Psoas muscle (tissue), 7 donors: ENCODE measurements at regions not wholly inside any gene's neighbourhood (a gene's known extent, or its start where the extent isn't known, plus 50 kb on each side); places are given as distances from the start of the nearest gene placed in this dataset.

Experiments
- ATAC-seq, 4 donors: fragments of 200-7000 bp; cut with Tn5 transposase; one replicate each; pipeline ENCODE4 v1.9.1; 2020; ENCODE audit warnings: moderate library complexity in 3 of 4, mild to moderate bottlenecking in 2 of 4
- DNase-seq, 2 donors: peaks; one replicate each; pipeline ENCODE4 v3.0.0-alpha.2; 2020
- H3K27ac ChIP-seq: fragments of 200-600 bp; one replicate; pipeline ENCODE4 v1.8.0; 2022
- H3K27me3 ChIP-seq, 3 donors: fragments of 200-600 bp in 1 of 3; one replicate each; pipeline versions ENCODE4 v1.6.1 to v1.8.0; 2013 to 2022; ENCODE audit warnings: low read length in 2 of 3, mild to moderate bottlenecking in 2 of 3, moderate library complexity in 1 of 3; ENCODE audit not compliant: insufficient read depth in 3 of 3
- H3K36me3 ChIP-seq, 2 donors: fragments of 200-600 bp in 1 of 2; one replicate each; pipeline versions ENCODE4 v1.6.1 to v1.8.0; 2013 to 2022; ENCODE audit warnings: low read depth in 1 of 2, mild to moderate bottlenecking in 1 of 2, moderate library complexity in 1 of 2; ENCODE audit not compliant: insufficient read depth in 1 of 2
- H3K4me1 ChIP-seq: fragments of 200-600 bp; one replicate; pipeline ENCODE4 v1.8.0; 2022
- H3K4me3 ChIP-seq: fragments of 200-600 bp; one replicate; pipeline ENCODE4 v1.8.0; 2022; ENCODE audit warnings: mild to moderate bottlenecking
- H3K9me3 ChIP-seq: fragments of 200-600 bp; one replicate; pipeline ENCODE4 v1.8.0; 2022
- WGBS, 3 donors: extraction: QIAGEN DNeasy Blood & Tissue Kit; methylation state at CpG; one replicate each; pipeline versions ENCODE4 v1.1.6 to v1.1.7; 2013; 5-methylcytosine and 5-hydroxymethylcytosine counted together
- intact Hi-C, 2 donors: fragments of 100-400 bp; cut with DNase I; formaldehyde crosslinking; loops; one replicate each; pipeline versions ENCODE4 v1.11.0 to v1.14.2; 2022
- TF ChIP-seq, protein P1 (sequence below): fragments of 200-600 bp; IDR thresholded peaks from one replicate; pipeline ENCODE4 v1.8.0; 2022; ENCODE audit warnings: antibody characterized with exemption
- donor health status: healthy with polysubstance abuse.
- donor health status: DM: no; HTN: no; CAD: no; lungs with moderate emphysema.
- donor health status: Bipolar disorder and iron deficiency.
- donor health status: healthy.
- donor health status: DM: yes; HTN: yes; CAD: no.
- donor health status: DM: no; HTN: no; CAD: no.
- donor health status: DM: yes; HTN: yes; CAD: no.

DNA sequence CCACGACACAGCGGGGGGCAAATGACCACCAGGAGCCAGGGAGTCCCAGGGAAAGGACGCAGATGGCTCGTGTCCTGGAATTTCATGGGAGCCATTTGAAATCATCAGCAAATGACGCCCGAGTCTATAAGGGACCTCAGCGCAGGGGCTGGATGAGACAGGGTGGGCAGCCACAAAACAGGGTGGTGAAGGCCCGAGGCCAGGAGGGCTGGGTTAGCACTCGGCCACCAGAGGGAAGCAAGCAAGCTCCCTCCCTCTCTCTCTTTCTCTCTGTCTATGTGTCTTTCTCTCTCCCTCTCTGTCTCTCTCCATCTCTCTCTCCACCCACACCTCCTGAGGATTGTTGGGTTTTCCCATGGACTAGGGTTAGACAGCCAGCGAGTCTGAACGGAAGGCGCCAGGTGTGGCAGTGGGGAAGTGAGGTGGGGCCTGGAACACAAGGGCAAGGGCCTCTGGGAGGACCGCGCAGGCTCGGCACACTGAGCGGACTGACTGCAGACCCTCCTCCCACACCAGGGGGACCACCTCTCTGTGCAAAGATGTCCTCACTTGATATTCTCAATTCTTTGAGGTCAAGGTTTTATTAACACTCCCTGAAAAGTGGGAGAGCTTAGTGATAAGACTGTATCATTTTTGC, 73.8 kb upstream of the TMPRSS2 start:
- Histone ChIP-seq H3K4me3 (no peak overlapping the region), H3K9me3 (peaks cover 19% of the 10 kb centered on the region), H3K36me3 (no peaks in the 10 kb centered on the region), H3K27ac (no peak overlapping the region), H3K27me3 (peaks cover 0 to 7% (median 0%) of the 10 kb centered on the region in 3 donors), H3K4me1 (no peaks in the 10 kb centered on the region)
- DNase-seq (no peak), ATAC-seq (no peak)
- TF ChIP-seq, protein P1, sequence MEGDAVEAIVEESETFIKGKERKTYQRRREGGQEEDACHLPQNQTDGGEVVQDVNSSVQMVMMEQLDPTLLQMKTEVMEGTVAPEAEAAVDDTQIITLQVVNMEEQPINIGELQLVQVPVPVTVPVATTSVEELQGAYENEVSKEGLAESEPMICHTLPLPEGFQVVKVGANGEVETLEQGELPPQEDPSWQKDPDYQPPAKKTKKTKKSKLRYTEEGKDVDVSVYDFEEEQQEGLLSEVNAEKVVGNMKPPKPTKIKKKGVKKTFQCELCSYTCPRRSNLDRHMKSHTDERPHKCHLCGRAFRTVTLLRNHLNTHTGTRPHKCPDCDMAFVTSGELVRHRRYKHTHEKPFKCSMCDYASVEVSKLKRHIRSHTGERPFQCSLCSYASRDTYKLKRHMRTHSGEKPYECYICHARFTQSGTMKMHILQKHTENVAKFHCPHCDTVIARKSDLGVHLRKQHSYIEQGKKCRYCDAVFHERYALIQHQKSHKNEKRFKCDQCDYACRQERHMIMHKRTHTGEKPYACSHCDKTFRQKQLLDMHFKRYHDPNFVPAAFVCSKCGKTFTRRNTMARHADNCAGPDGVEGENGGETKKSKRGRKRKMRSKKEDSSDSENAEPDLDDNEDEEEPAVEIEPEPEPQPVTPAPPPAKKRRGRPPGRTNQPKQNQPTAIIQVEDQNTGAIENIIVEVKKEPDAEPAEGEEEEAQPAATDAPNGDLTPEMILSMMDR: no peak
- intact Hi-C loops: no loop called here
- WGBS, 3 donors: 70 to 80% (median 80%) methylated on average over 16 of the region's 16 CpGs

DNA sequence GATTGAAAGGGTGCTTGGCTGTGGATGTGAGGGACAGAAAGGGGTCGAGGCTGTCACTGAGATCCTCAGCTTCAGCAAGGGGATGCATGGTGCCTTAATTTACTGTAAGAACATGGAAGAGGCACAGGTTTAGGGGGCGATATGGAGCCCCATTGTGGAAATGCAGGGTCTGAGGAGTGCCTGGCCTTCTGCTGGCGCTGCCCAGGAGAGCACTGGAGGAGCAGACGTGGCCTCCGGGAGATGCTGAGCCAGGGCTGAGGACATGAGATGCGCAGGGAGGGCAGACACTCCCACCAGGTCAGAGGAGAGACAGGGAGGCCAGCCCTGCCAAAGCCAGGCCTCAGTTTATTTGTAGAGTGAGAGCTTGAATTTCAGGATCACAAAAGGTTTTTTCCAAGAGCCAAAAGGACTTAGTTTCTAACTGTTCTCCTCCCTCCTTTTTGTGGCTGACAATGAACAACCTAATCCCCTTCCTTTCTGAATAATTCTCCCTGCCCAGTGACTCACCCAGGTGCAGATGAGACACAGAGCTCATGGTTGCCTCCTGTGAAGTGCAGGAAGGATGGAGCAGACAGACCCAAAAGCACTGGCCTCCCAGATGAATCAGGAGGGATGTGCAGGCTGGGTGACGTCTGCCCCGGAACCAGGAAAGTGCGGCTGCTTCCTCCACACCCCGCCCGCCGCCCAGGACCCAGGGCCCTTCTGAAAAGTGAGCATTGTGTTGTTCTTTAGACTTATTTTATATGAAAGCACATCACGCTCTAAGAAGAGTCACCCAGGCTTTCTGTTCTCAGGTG, 73.0 kb upstream of the TMPRSS2 start:
- TF ChIP-seq, protein P1: no peak
- ATAC-seq: no peak
- H3K9me3 ChIP-seq: peaks cover 22% of the 10 kb centered on the region
- no peaks in the 10 kb centered on the region for H3K4me1 ChIP-seq
- intact Hi-C loops: no loop called here
- H3K27ac ChIP-seq: no peak overlapping the region
- H3K4me3 ChIP-seq: no peak overlapping the region
- no peak for DNase-seq
- H3K27me3 ChIP-seq: peaks cover 0 to 7% (median 0%) of the 10 kb centered on the region in 3 donors
- H3K36me3 ChIP-seq: no peaks in the 10 kb centered on the region
- 77 to 79% (median 77%) methylated on average over 13 of the region's 13 CpGs for WGBS, 3 donors

DNA sequence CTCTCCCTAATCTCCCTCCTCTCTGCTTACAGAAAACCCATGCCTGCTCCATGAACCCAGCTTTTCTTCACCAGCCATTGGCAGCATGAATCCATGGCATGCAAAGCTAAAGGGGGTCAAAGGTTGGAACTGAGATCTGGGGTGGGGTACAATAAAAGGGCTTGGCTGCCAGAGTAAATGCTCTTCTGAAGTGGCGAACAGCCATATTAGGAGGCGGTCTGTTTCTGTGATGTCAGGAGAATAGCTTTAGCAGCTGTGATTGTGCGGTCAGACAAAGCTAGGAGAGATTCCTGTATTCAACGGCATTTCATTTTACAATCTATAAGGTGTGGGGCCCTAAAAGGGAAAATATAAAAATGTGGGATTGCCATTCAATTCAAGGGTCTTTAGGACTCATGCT, 71.7 kb upstream of the TMPRSS2 start:
- TF ChIP-seq, protein P1: no peak
- 51 to 65% (median 58%) methylated on average over 4 of the region's 4 CpGs for WGBS, 3 donors
- intact Hi-C loops: no loop called here
- no peak for DNase-seq
- no peak overlapping the region for H3K4me3 ChIP-seq
- H3K27me3 ChIP-seq: peaks cover 0 to 5% (median 0%) of the 10 kb centered on the region in 3 donors
- peaks cover 22% of the 10 kb centered on the region for H3K9me3 ChIP-seq
- H3K27ac ChIP-seq: no peak overlapping the region
- ATAC-seq: no peak
- no peaks in the 10 kb centered on the region for H3K36me3 ChIP-seq
- no peaks in the 10 kb centered on the region for H3K4me1 ChIP-seq

DNA sequence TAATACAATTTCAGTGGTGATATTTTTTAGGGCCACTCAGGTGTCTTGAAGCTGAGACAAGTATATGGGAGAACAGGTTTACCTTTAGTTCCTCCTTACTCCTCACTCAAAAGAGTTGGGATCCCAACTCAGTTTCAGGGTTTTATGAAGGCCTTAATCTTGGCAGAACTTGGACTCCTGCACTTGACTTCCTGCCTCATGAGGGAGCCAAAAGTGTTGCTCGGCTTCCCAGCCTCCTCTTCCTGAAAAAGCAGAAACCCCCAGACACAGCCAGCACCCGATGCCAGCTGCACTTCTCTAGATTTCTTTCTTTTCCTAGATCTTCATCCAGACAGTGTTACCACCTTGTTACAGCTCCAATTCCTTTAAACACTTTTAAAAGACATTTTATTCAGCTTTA, 70.8 kb upstream of the TMPRSS2 start:
- no peaks in the 10 kb centered on the region for H3K4me1 ChIP-seq
- DNase-seq: no peak
- no peak overlapping the region for H3K27ac ChIP-seq
- H3K27me3 ChIP-seq: peaks cover 0 to 5% (median 0%) of the 10 kb centered on the region in 3 donors
- no peak overlapping the region for H3K4me3 ChIP-seq
- TF ChIP-seq, protein P1: no peak
- intact Hi-C loops: no loop called here
- peaks cover 22% of the 10 kb centered on the region for H3K9me3 ChIP-seq
- H3K36me3 ChIP-seq: no peaks in the 10 kb centered on the region
- ATAC-seq: no peak
- 62% methylated on average over 2 of the region's 2 CpGs for WGBS, 3 donors
